Hepatic stellate cell (primary cell): ENCODE measurements at regions not wholly inside any gene's neighbourhood (a gene's known extent, or its start where the extent isn't known, plus 50 kb on each side); places are given as distances from the start of the nearest gene placed in this dataset.
"Not testable (repeated sequence)": the region's sequence is repeated elsewhere in the genome, so short reads cannot be mapped to it uniquely, and the experiment has no call there.

Experiments
- DNase-seq: peaks from one replicate; pipeline ENCODE4 v3.0.0; 2011; ENCODE audit warnings: low spot score

DNA sequence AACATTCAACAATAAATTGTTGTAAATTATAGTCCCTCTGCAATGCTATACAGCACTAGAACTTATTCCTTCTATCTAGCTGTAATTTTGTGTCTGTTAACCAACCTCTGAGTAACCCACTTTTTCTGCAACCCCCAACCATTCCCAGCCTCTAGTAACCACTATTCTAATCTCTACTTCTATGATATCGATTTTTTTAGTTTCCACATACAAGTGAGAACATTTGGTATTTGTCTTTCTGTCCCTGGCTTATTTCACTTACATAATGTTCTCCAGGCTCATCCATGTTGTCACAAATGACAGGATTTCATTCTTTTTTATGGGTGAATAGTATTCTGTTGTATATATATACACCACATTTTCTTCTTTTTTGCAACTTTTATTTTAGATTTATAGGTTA is 147.6 kb downstream of the MAIP1 start:
- DNase-seq: no peak

DNA sequence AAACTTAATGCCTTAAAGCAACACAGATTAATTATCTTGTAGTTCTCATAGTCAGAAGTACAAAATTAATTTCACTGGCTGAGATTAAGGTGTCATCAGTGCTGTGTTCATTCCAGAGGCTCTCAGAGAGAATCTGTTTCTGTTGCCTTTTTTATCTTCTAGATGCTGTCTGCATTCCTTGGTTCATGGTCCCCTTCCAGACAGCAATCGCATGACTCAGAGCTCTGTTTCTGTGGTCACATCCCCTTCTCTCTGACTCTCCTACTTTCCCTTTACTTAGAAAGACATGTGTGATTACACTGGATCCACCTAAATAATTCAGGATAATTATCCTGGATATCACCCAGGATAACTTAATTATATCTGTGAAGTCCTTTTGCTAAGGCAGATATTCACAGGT is 148.6 kb downstream of the MAIP1 start:
- DNase-seq: no peak

DNA sequence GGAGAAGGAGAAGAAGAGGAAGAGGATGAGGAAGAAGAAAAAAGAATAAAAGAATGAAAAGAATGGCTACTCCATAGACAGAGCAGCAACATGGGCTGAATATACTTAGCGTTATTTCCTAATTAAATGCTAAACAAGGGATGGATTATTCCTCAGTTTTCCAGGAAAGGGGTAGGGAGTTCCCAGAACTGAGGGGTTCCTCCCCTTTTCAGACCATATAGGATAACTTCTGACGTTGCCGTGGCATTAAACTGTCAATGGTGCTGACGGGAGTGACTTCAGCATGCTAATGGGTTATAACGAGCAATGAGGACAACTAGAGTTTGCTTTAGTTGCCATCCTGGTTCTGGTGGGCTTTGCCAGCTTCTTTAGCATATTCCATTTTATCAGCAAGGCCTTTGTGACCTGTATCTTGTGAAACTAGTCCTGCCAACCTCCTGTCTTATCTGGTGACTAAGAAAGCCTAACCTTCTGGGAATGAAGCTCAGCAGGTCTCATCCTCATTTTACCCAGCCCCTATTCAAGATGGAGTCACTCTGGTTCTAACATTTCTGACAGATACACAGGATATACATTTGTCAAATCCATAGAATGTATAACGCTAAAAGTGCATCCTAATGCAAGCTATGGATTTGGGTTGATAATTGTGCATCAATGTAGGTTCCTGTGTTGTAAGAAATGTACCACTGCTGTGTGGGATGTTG is 152.3 kb downstream of the MAIP1 start:
- no peak for DNase-seq

DNA sequence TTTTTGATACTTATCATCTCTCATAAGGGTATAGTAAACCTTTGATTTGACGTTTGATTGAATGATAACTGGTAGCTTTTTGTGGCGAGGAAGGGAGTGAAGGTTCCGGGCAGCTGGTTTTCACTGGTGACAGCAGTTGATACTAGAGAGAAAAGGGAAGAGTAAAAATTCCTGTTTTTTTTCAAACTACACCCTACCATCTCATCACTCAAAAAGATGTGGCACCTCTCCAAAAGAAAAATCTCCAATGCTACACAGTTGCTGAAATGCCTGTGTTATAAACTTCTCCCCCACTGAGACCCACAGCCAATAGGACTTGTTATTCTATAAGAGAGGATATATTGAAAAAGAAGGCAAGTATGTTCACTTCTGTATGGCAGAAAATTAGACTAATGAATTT is 154.0 kb downstream of the MAIP1 start:
- no peak for DNase-seq

DNA sequence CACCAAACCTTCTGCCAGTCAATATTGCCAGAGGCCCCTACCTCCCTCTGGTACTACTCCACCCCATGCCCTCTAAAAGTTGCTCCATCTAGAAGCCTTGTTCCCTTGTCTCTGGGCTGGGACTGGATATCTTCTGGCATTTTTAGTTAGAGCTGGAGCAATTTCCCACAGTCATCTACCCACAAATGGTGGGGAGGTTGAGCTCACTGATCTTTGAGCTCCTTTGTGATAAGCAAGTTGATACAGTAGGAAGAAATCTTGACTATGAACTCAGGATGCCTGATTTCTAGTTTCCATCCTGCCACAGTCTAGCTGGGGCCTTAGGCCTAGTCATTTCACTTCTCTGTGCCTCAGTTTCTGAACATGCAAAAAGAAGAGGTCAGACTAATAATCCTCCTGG is 155.0 kb downstream of the MAIP1 start:
- no peak for DNase-seq

DNA sequence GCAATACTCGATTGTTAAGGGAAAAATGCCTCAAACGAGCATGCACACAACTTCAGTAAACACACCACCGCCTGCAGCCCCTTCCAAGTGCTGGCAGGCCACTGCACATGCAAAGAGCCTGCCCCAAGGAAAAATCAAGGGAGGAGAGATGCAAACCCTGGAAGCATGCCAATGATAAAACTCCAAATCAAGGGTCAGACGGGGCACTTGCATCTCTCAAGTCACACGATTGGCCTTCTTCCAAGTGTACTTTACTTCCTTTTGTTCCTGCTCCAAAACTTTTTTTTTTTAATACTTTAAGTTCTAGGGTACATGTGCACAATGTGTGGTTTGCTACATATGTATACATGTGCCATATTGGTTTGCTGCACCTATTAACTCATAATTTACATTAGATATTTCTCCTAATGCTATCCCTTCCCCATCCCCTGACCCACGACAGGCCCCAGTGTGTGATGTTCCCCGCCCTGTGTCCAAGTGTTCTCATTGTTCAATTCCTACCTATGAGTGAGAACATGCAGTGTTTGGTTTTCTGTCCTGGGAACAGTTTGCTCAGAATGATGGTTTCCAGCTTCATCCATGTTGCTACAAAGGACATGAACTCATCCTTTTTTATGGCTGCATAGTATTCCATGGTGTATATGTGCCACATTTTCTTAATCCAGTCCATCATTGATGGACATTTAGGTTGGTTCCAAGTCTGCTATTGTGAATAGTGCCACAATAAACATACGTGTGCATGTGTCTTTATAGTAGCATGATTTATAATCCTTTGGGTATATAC is 157.8 kb downstream of the MAIP1 start:
- not testable (repeated sequence) for DNase-seq

DNA sequence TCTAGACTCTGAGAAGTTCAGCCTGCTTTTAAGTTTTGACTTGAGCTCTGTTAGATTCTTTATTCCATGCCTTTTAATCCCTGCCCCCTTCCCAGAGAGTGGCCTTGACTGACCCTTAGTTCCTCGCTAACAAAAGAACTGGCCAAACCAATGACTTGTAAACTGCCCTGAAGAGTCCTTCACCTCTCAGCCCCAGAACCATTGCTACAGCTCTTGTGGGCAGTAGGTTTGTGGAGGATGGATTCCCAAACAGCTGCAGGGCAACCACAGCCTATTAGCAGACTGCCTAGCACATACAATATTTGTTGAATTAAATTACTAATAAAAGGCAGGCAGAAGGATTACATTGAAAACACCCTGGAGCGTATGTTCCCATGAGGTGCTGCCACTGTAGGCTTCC is 163.9 kb downstream of the MAIP1 start:
- DNase-seq: no peak

DNA sequence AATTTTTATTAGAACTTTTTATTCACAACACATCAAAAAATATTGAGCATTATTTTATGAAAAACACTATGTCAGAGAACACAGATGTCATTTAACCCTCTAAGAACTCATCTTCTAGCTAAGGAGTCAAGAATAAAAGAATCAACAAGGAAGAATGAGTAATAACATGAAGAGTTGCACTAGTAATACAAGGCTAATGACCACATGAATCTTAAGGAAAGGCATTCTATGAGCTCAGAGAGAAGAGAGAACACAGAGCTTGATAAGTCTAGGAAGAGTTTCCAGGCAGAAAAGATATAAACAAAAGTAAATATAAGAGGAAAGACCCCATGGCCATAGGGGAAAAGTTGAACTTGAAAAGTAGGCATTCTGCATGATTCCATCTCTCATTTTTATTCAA is 166.5 kb downstream of the MAIP1 start:
- no peak for DNase-seq

DNA sequence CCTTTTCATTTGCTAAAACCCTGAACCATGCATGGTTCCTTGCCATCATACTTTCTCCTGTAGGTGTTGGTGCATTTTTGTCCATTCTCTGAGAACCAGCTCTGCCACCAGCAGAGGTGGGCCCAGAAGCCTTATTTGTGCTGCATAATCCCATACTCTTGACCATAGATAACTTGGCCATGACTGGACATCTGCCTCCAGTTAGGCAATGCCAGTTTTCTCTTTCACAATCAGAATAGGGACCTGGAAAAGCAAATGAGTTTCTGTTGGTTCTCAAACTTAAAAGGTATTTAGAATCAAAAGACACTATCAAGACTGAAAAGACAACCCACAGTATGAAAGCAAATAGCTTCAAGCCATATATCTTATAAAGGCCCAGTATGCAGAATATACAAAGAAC is 167.3 kb downstream of the MAIP1 start:
- DNase-seq: no peak

DNA sequence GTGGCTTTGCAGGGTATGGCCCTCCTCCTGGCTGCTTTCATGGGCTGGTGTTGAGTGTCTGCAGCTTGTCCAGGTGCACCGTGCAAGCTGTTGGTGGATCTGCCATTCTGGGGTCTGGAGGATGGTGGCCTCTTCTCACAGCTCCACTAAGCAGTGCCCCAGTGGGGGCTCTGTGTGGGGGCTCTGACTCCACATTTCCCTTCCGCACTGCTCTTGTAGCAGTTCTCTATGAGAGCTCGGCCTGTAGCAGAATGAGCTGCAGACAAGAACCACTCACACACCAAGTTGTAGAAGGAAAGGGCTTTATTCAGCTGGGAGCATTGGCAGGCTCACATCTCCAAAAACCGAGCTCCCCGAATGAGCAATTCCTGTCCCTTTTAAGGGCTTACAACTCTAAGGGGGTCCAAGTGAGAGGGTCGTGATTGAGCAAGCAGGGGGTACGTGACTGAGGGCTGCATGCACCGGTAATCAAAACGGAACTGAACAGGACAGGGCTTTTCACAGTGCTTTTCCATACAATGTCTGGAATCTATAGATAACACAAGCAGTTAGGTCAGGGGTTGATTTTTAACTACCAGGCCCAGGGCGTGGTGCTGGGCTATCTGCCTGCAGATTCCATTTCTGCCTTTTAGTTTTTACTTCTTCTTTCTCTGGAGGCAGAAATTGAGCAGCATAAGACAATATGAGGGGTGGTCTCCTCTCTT is 169.4 kb downstream of the MAIP1 start:
- not testable (repeated sequence) for DNase-seq

DNA sequence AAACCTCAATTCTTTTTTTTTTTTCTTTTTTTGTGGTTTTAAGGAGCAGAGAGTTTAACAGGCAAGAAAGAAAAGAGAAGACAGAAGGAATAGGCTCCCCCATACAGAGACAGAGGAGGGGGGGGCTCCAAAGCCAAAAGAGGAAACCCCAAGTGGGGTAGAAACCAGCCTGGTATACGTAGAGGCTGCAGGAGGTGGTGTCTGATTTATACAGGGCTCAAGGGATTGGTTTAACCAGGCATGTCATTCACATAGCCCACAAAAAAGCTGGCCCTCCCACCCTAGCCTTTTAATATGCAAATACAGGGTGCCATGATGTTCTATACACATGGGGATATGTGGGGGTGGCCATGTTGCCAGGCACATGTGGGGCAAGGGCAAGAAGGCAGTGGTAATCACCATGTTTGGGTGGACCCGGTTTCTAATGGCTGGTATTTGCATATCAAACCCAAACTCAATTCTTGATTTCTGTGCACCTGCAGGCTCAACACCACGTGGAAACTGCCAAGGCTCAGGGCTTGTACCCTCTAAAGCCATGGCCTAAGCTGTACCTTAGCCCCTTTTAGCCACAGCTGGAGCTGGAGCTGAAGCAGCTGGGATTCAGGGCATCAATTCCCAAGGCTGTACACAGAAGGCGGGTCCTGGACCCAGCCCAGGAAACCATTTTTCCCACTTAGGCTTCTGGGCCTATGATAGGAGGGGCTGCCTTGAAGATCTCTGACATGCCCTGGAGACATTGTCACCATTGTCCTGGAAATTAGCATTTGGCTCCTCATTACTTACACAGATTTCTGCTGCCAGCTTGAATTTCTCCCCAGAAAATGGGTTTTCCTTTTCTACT is 170.3 kb downstream of the MAIP1 start:
- DNase-seq: no peak

DNA sequence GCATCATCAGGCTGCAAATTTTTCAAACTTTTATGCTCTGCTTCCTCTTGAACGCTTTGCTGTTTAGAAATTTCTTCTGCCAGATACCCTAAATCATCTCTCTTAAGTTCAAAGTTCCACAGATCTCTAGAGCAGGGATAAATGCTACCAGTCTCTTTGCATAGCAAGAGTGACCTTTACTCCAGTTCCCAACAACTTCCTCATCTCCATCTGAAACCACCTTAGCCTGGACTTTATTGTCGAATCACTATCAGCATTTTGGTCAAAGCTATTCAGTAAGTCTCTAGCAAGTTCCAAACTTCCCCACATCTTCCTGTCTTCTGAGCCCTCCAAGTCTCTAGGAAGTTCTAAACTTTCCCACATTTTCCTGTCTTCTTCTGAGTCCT is 170.9 kb downstream of the MAIP1 start:
- not testable (repeated sequence) for DNase-seq

DNA sequence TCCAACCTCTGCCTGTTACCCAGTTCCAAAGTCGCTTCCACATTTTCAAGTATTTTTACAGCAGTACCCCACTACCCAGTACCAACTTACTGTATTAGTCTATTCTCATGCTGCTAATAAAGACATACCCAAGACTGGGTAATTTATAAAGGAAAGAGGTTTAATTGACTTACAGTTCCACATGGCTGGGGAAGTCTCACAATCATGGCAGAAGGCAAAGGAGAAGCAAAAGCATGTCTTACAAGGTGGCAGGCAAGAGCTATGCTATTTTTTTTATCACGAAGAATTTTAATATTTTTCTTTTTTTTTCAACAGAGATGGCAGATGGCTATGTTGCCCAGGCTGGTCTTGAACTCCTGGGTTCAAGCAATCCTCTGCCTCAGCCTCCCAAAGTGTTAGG is 171.3 kb downstream of the MAIP1 start:
- not testable (repeated sequence) for DNase-seq

DNA sequence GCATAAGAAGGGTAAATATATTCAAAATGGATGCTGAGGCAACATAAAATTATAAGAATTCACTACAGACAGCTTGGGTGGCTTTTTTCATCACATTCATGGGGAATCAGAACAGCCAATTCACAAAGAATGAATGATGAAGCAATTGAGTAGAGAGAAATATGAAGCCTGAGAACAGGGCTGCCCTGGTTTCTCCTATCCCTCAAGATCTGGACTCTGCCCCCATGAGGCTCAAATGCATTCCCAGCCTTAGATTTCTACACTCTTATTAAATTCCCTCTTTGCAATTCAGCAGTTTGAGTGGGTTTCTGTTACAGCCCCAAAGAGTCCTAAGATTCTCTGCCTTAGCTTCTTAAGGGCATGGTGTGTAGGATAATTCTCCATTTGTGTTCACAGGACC is 172.5 kb downstream of the MAIP1 start:
- no peak for DNase-seq

DNA sequence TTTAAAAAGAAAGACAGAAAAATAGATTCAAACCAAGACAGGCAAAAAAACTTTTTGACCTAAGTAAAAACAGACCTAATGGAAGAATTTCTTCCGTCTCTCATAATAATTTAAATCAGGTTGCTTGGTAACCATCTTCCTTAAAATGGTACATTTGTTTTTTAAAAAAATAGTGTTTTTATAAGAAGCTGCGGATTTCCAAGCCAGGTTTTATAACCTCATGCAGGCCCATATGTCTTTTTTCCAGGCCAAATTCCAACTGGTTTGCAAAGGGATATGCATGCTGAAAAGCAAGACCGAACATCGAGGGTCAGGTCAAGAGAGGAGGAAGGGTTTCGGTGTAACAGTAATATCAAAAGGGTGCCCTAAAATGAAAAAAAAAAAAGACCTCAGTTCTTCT is 172.9 kb downstream of the MAIP1 start:
- no peak for DNase-seq

DNA sequence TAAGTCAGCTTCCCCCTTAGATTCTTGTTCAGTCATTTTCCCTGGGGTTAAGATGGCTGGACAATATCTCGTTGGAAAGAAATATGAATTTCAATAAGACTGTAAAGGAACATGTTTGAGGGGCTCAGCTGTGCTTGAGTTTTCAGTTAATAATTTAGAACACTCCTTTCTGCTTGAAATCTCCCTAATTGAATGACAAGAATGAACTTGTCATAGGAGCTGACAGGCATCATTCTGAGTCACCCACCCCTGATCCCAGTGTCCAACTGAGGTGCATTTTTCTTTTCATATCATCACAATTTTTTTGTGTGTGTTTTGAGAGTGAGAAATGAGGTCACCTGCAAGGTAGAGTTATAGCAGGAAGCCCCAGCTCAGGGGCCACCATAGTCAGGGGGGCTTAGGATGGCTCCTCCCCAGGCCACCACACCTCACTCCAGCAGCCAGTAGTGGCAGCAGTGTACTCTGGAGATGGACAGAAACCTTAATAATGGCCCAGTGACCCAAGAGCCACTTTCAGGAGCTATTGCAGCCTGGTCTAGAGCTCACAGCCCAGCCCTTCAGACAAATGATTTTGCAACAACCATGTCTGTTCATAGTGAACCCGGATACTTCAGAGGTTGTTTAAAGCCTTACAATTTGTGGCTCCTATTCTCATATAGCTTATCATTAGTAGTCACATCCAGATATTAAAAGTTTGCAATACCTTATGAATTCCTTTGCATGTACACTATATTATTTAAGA is 174.5 kb downstream of the MAIP1 start:
- no peak for DNase-seq

DNA sequence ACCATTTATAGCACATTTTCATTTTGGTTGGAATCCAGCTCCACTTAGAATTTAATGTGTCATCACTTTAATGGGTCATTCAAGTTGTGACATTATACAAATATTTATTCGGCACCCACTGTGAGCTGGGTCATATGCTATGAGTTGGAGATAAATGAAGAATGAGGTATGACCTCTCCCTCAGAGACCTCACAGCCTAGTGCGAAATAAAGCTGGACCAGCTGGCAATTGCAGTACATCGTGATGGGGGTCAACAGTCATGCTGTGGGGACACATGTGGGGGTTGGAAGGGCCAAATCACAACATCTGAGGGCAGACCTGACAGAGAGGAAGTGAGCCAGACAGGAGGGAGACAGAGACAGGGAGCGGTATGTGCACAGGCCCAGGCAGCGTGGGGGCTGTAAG is 175.4 kb downstream of the MAIP1 start:
- no peak for DNase-seq

DNA sequence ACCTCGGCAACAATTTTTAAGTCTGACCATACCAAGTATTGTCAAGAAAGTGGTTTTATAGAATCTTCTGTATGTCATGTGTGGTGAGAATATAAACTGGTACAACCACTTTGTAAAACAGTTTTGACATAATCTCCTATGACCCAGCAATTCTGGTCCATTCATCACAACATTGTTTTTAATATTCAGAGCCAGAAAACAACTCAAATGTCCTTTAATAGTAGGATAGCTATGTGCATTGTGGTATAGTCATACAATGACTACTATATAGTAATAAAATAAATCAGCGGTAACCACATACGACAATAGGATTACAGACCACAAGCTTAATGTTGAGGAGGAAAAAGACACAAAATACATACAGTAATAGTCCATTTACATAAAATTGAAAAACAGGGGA is 175.2 kb upstream of the SPATS2L start:
- DNase-seq: no peak

DNA sequence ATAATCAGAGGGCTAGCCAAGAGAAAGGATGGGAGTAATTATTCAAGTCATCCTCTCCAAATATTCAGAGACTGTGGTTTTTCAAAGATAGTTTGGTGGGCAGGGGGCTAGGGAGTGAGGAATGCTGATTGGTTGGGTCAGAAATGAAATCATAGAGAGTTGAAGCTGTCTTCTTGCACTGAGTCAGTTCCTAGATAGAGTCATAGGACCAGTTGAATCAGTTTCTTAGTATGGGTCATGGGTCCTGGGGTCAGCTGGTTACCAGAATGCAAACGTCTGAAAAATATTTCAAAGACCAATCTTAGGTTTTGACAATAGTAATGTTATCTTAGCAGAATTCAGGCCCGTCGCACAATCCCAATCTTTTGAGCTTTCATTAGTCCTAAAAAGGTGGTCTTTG is 171.4 kb upstream of the SPATS2L start:
- no peak for DNase-seq

DNA sequence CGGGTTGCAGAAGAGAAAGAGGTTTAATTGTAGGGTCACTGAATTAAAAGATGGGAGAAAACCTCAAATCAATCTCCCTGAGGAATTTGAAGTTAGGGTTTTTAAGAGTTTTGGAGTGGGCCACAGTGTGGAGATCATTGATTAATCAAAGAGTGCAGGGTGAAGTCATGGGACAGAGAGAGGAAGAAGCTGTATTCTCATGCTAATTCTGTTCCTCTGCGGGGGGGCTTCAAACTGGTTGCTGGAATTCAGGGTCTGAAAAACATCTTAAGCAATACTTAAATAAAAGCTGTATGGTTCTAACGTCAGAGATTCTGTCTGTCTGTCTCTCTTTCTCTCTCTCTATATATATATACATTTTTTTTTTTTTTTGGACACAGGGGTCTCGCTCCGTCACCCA is 169.8 kb upstream of the SPATS2L start:
- DNase-seq: no peak

DNA sequence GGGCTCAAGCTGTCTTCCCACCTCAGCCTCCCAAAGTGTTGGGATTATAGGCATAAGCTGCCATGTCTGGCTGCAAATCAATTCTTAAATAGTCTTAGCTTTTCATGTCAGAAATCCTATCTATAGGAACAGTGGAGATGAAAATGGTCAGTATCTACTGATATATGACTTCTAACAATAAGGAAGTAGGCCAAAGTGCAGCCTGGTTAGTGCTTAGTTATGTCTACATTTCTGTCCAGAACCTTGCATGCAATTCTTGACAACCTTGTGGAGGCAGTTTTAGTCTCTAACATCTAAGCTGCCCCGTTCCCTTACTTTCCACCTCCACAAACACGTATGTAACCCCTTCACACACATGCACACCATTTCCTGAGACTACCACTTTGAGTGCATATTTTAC is 169.2 kb upstream of the SPATS2L start:
- DNase-seq: no peak

DNA sequence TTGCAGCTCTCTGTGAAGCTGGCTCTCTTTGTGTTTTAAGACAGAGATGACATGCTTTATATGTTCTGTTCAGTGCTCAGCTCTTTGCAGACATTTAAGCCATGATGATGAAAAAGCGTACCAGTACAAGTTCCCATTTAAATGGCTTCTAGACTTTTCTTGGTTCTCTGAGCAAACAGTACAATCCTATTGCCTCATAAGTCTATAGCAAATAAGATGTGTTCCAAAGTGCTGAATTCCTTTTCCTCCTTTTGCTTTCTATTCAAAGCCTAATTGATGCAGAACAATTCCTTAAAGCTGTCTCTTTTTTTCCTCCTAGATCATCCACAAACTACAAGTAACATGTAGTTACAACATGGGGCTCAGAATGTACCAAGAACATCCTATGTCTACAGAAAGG is 168.8 kb upstream of the SPATS2L start:
- no peak for DNase-seq
